ENCODE measurements at regions not wholly inside any gene's neighbourhood (a gene's known extent, or its start where the extent isn't known, plus 50 kb on each side); places are given as distances from the start of the nearest gene placed in this dataset.
"Not testable (repeated sequence)": the region's sequence is repeated elsewhere in the genome, so short reads cannot be mapped to it uniquely, and the experiment has no call there.

GRCh38 chr10:26952094-26952493 lies 91.3 kb upstream of the ABI1 start:
- Mint-ChIP-seq H3K27ac (no peak overlapping the region), H3K4me3 (no peak overlapping the region), H3K9me3 (peaks cover 6% of the 10 kb centered on the region), H3K36me3 (peaks cover 2% of the 10 kb centered on the region), H3K4me1 (no peaks in the 10 kb centered on the region), H3K27me3 (peaks cover 3% of the 10 kb centered on the region)
- ATAC-seq (ENCODE audit: low read depth) (no peak), DNase-seq (no peak)
- POLR2A ChIA-PET = no interaction called here

- Mint-ChIP-seq H3K27me3 (peaks cover 3% of the 10 kb centered on the region), H3K9me3 (peaks cover 6% of the 10 kb centered on the region), H3K4me3 (no peak overlapping the region), H3K4me1 (no peaks in the 10 kb centered on the region), H3K36me3 (peaks cover 2% of the 10 kb centered on the region), H3K27ac (no peak overlapping the region)
- POLR2A ChIA-PET = no interaction called here
- no peak for ATAC-seq (ENCODE audit: low read depth)
- DNase-seq = no peak
Measured at GRCh38 chr10:26951650-26952049, 90.9 kb upstream of the ABI1 start.

- H3K27ac Mint-ChIP-seq = no peak overlapping the region
- peaks cover 3% of the 10 kb centered on the region for H3K27me3 Mint-ChIP-seq
- H3K36me3 Mint-ChIP-seq = peaks cover 2% of the 10 kb centered on the region
- DNase-seq (no peak), ATAC-seq (ENCODE audit: low read depth) (no peak)
- POLR2A ChIA-PET = no interaction called here
- peaks cover 6% of the 10 kb centered on the region for H3K9me3 Mint-ChIP-seq
- H3K4me3 Mint-ChIP-seq = no peak overlapping the region
- H3K4me1 Mint-ChIP-seq = no peaks in the 10 kb centered on the region
Measured at GRCh38 chr10:26950934-26951333, 90.2 kb upstream of the ABI1 start.

- DNase-seq = no peak
- no peak overlapping the region for H3K27ac Mint-ChIP-seq
- peaks cover 2% of the 10 kb centered on the region for H3K36me3 Mint-ChIP-seq
- ATAC-seq (ENCODE audit: low read depth) = no peak
- H3K4me3 Mint-ChIP-seq = no peak overlapping the region
- peaks cover 9% of the 10 kb centered on the region for H3K27me3 Mint-ChIP-seq
- H3K4me1 Mint-ChIP-seq = peaks cover 7% of the 10 kb centered on the region
- POLR2A ChIA-PET = no interaction called here
- peaks cover 6% of the 10 kb centered on the region for H3K9me3 Mint-ChIP-seq
Measured at GRCh38 chr10:26946102-26946811, 85.5 kb upstream of the ABI1 start.

GRCh38 chr10:26944261-26944882 lies 83.6 kb upstream of the ABI1 start:
- Mint-ChIP-seq H3K27me3 (peaks cover 11% of the 10 kb centered on the region), H3K27ac (no peak overlapping the region), H3K4me1 (peaks cover 7% of the 10 kb centered on the region), H3K4me3 (peak overlapping the region; percentile 58), H3K36me3 (no peaks in the 10 kb centered on the region), H3K9me3 (no peaks in the 10 kb centered on the region)
- POLR2A ChIA-PET = no interaction called here
- no peak for DNase-seq
- no peak for ATAC-seq (ENCODE audit: low read depth)

GRCh38 chr10:26939962-26940354 lies 79.2 kb upstream of the ABI1 start:
- H3K27ac Mint-ChIP-seq = no peak overlapping the region
- H3K4me3 Mint-ChIP-seq = no peak overlapping the region
- H3K27me3 Mint-ChIP-seq = peaks cover 2% of the 10 kb centered on the region
- POLR2A ChIA-PET = no interaction called here
- H3K9me3 Mint-ChIP-seq = no peaks in the 10 kb centered on the region
- DNase-seq (no peak), ATAC-seq (ENCODE audit: low read depth) (no peak)
- H3K36me3 Mint-ChIP-seq = no peaks in the 10 kb centered on the region
- peaks cover 7% of the 10 kb centered on the region for H3K4me1 Mint-ChIP-seq

GRCh38 chr10:26939290-26939961 lies 78.7 kb upstream of the ABI1 start:
- H3K4me1 Mint-ChIP-seq = peaks cover 7% of the 10 kb centered on the region
- H3K27ac Mint-ChIP-seq = no peak overlapping the region
- H3K4me3 Mint-ChIP-seq = no peak overlapping the region
- no peak for DNase-seq
- no peaks in the 10 kb centered on the region for H3K9me3 Mint-ChIP-seq
- peaks cover 2% of the 10 kb centered on the region for H3K27me3 Mint-ChIP-seq
- POLR2A ChIA-PET = no interaction called here
- H3K36me3 Mint-ChIP-seq = no peaks in the 10 kb centered on the region
- ATAC-seq (ENCODE audit: low read depth) = no peak

- POLR2A ChIA-PET = no interaction called here
- Mint-ChIP-seq H3K36me3 (no peaks in the 10 kb centered on the region), H3K27ac (no peak overlapping the region), H3K27me3 (peaks cover 2% of the 10 kb centered on the region), H3K4me3 (no peak overlapping the region), H3K4me1 (peaks cover 7% of the 10 kb centered on the region), H3K9me3 (no peaks in the 10 kb centered on the region)
- ATAC-seq (ENCODE audit: low read depth) = no peak
- DNase-seq = no peak
Measured at GRCh38 chr10:26938578-26938977, 77.8 kb upstream of the ABI1 start.

- Mint-ChIP-seq H3K36me3 (no peaks in the 10 kb centered on the region), H3K4me3 (no peak overlapping the region), H3K9me3 (no peaks in the 10 kb centered on the region), H3K27ac (no peak overlapping the region), H3K4me1 (peaks cover 7% of the 10 kb centered on the region), H3K27me3 (peaks cover 2% of the 10 kb centered on the region)
- POLR2A ChIA-PET = no interaction called here
- ATAC-seq (ENCODE audit: low read depth) (no peak), DNase-seq (no peak)
Measured at GRCh38 chr10:26937371-26937770, 76.6 kb upstream of the ABI1 start.

- POLR2A ChIA-PET; H3K4me3 Mint-ChIP-seq; H3K4me1 Mint-ChIP-seq; H3K9me3 Mint-ChIP-seq; ATAC-seq (ENCODE audit: low read depth); H3K27ac Mint-ChIP-seq; H3K27me3 Mint-ChIP-seq; H3K36me3 Mint-ChIP-seq; DNase-seq: not testable (repeated sequence)
Measured at GRCh38 chr10:26934190-26934589, 73.4 kb upstream of the ABI1 start.

- Mint-ChIP-seq H3K27ac (no peak overlapping the region), H3K27me3 (peaks cover 7% of the 10 kb centered on the region), H3K4me3 (no peak overlapping the region), H3K4me1 (no peaks in the 10 kb centered on the region), H3K9me3 (no peaks in the 10 kb centered on the region), H3K36me3 (no peaks in the 10 kb centered on the region)
- DNase-seq = no peak
- ATAC-seq (ENCODE audit: low read depth) = no peak
- POLR2A ChIA-PET = no interaction called here
Measured at GRCh38 chr10:26932576-26932975, 71.8 kb upstream of the ABI1 start.

- ATAC-seq (ENCODE audit: low read depth) (peak; percentile 68), DNase-seq (no peak)
- Mint-ChIP-seq H3K4me3 (no peak overlapping the region), H3K9me3 (no peaks in the 10 kb centered on the region), H3K4me1 (no peaks in the 10 kb centered on the region), H3K36me3 (no peaks in the 10 kb centered on the region), H3K27me3 (peaks cover 11% of the 10 kb centered on the region), H3K27ac (no peak overlapping the region)
- POLR2A ChIA-PET = no interaction called here
Measured at GRCh38 chr10:26931223-26931622, 70.5 kb upstream of the ABI1 start.

GRCh38 chr10:26922824-26923223 lies 62.1 kb upstream of the ABI1 start:
- H3K27me3 Mint-ChIP-seq = peaks cover 13% of the 10 kb centered on the region
- POLR2A ChIA-PET; H3K27ac Mint-ChIP-seq; H3K4me1 Mint-ChIP-seq; DNase-seq; H3K9me3 Mint-ChIP-seq; ATAC-seq (ENCODE audit: low read depth); H3K36me3 Mint-ChIP-seq; H3K4me3 Mint-ChIP-seq: not testable (repeated sequence)

GRCh38 chr10:26919156-26919860 lies 58.5 kb upstream of the ABI1 start:
- DNase-seq; H3K9me3 Mint-ChIP-seq; POLR2A ChIA-PET; H3K4me1 Mint-ChIP-seq; H3K27me3 Mint-ChIP-seq; H3K4me3 Mint-ChIP-seq; ATAC-seq (ENCODE audit: low read depth); H3K27ac Mint-ChIP-seq; H3K36me3 Mint-ChIP-seq: not testable (repeated sequence)

All from activated naive CD8-positive, alpha-beta T cell treated with anti-CD3 and anti-CD28 coated beads, Interleukin-2, amount 10 ng/mL, durations not matched to agents 7 days and 5 days (primary cell).